ENCODE measurements at regions not wholly inside any gene's neighbourhood (a gene's known extent, or its start where the extent isn't known, plus 50 kb on each side); places are given as distances from the start of the nearest gene placed in this dataset.

- peak; percentile 97 to 99 for DNase-seq
Measured at GRCh38 chr4:166498546-166498945, 625.5 kb downstream of the TLL1 start.

DNA sequence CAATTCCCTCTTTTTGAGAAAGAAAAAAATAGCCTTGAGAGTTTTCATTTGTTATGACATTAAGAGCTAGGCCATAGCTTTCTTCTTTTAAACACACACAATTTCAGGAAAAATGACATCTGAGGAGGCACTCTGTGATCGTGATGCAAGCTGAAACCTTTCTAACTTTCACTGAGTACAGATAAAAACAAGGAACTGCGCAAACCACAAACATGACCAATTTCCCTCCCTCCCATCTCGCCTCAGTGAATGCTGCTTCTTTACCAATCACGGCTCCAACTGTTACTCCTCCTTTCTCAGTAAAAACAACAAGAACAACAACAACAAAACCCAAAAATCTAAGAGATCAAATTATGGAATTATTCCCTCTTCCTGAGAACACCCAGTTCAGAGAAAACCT lies 626.8 kb downstream of the TLL1 start:
- peak in 1 of 2 experiments; percentile 50 for DNase-seq

- no peak for DNase-seq
Measured at GRCh38 chr4:166501941-166502382, 628.9 kb downstream of the TLL1 start.

GRCh38 chr4:166502660-166503059 lies 629.6 kb downstream of the TLL1 start:
- DNase-seq = no peak

- no peak for DNase-seq
Measured at GRCh38 chr4:166506051-166506450, 633.0 kb downstream of the TLL1 start.

GRCh38 chr4:166512267-166512666 lies 639.2 kb downstream of the TLL1 start:
- no peak for DNase-seq

- no peak for DNase-seq
Measured at GRCh38 chr4:166518315-166518714, 645.3 kb downstream of the TLL1 start.

GRCh38 chr4:166518776-166519175 lies 645.7 kb downstream of the TLL1 start:
- no peak for DNase-seq

GRCh38 chr4:166519774-166520173 lies 646.7 kb downstream of the TLL1 start:
- no peak for DNase-seq

DNA sequence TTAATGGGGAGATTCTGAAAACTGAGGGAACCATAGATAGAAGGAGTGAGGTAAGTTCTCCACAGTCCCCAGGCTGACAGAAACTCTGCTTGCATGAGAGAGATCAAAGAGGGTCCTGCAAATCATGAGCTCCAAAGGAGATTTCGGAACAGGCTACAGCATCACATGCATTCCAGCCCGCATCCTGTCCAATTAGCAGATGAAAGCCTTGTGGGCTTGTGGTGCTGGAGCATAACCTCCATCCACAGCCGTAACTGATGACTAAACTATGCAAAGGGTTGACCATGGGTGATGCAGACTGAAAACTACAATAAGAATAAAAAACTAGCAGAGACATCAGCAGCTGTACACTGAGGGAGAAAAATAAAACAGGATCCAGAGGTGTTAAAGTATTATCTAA lies 654.5 kb downstream of the TLL1 start:
- no peak for DNase-seq

- no peak for DNase-seq
Measured at GRCh38 chr4:166531703-166532102, 658.7 kb downstream of the TLL1 start.

GRCh38 chr4:166535865-166536264 lies 662.8 kb downstream of the TLL1 start:
- no peak for DNase-seq

- no peak for DNase-seq
Measured at GRCh38 chr4:166538491-166539005, 665.5 kb downstream of the TLL1 start.

DNA sequence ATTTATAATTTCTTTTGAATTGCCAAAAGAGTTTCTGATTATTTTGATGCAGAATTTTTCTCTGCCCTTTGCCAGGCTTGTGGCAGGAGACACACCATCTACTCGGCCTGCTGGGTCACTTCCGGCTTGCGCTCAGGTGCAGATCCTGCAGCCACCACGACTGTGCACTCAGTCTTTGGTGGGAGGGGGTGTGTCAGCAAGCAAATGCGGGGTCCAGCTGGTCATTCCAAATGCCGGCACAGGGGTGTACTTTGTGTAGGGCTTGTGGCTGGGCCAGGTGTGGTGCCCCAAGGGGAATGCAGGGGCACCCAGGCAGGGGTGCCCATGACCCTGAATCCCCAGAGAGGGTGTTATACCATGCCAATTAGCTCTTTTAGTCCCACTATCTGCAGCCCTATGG lies 673.0 kb downstream of the TLL1 start:
- no peak for DNase-seq

DNA sequence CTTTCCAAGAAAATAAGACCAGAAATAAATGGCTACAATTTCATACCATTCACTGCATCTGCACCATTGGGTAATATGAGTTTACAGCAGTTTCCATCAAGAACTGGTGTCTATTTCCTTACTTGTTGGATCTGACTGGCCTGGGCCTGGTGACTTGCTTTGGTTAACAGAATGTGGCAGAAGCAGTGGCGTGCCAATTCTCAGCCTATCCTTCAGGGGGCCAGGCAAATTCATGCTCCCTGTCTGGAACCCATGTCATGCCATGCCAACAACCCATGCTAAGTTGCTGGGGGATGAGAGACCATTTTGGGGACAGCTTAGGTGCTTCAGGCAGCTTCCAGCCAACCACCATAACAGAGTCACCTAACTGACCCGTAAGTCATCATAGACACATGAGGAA lies 656.7 kb downstream of the SPOCK3 start:
- DNase-seq = no peak

GRCh38 chr4:166585491-166585890 lies 648.8 kb downstream of the SPOCK3 start:
- DNase-seq = no peak

GRCh38 chr4:166594326-166594946 lies 639.9 kb downstream of the SPOCK3 start:
- peak; percentile 38 to 80 for DNase-seq

DNA sequence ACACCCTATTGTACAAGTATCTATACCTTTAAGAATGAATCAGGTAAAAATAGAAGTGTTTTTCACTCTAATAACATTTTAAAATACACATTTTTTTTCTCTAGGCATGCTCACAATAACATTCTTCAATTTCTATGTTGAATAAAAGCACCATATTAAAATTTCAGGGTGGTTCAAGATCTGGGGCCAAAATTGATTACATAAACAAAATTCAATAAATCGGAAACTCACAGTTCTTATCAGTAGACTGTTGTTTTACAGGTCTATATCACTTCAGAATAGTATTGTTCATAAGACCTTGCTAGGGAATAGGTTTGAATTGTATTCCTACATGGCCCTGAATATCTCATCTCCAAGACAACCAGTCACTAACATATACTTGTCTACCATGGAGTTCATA lies 634.0 kb downstream of the SPOCK3 start:
- DNase-seq = no peak

DNA sequence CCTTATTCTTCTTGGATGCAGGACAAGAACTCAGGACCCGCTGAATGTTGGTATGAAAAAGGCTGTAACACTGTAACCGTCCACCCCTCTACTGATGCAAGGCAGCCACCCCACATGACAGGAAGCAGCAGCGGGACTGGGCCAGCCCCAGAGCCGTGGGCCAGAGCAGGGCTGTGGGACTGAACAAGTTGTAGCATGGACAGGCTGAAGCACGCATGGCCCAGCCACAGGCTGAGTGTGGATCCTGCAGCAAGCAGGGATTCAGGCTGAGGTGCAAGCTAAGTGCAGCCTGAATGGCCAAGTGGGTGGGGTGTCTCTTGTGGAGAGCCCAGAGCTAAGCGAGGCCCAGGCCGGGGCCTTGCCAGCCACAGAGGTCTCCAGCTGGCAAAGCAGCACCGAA lies 632.2 kb downstream of the SPOCK3 start:
- peak in 1 of 2 experiments; percentile 35 for DNase-seq

DNA sequence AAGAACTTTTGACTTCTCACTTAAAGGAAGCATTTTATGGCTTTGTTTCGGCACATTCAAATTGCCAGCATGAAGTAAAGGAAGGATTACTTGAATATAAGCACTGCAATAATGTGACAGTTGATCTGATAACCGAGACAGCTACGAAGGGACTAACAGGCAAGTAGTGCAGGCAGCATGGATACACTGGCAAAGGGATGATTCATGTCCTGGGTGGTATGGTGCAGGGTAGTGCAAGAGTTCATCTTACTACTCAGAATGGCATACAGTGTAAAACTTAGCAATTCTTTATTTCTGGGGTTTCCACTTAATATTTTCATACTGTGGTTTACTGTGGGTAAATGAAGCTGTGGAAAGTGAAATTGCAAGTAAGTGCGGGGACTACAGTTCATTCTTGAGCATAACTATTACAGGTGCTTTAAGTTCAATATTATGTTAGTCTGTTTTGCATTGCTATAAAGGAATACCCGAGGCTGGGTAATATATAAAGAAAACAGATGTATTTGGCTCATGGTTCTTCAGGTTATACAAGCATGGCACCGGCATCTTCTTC lies 611.8 kb downstream of the SPOCK3 start:
- DNase-seq = no peak

DNA sequence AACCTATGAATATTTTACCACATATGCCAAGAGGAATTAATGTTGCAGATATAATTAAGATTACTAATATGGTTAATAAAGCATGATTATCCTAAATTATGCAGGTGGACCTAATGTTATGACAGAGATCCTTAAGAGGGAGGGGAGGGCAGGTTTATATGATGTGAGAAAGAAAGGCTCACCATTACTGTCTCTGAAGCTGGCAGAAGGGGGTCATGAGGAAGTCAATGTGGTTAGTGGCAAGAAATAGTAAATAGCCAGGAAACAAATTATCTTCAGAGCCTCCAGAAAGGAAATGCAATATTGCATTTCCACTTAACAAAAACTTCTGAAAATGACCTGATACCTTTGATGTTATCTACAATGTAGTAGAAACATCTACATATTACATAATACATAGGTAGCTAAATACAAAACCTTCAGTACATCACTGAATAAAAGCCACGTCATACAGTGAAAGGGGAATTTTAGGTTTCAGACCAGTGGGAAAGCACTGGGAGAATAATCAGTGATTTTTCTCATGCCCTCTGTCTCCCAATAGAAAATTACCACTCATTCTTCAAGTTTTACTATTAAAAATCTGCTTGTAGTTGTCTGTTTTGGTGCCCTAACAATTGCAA lies 609.2 kb downstream of the SPOCK3 start:
- no peak for DNase-seq

- no peak for DNase-seq
Measured at GRCh38 chr4:166628454-166628853, 605.8 kb downstream of the SPOCK3 start.

- no peak for DNase-seq
Measured at GRCh38 chr4:166635367-166635766, 598.9 kb downstream of the SPOCK3 start.

DNA sequence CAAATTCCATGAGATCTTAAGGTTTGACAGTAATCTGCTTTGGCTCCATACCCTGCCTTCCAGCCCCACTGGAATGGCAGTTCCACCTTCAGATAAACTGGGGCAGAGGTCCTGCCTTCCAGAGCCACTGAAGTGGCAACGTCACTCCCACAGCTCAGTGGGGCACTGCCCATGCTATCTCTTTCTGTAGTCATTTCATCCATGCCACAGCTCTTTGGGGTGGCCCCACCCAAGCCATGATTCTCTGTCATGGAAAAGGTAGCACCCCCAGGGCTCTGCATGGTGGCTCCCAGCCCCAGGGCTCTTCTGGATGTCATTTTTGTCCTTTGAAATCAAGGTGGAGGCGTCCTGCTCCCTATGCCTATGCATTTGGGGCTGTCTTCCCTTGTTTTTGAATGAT lies 596.5 kb downstream of the SPOCK3 start:
- DNase-seq = no peak
